ENCODE measurements at regions not wholly inside any gene's neighbourhood (a gene's known extent, or its start where the extent isn't known, plus 50 kb on each side); places are given as distances from the start of the nearest gene placed in this dataset.

- Histone ChIP-seq H3K4me1 (ENCODE audit: insufficient read depth, low read length) (no peaks in the 10 kb centered on the region), H3K27ac (ENCODE audit: low read depth, low read length) (no peak overlapping the region), H3K9ac (ENCODE audit: low read length) (no peak overlapping the region), H3K4me3 (ENCODE audit: low read depth in 1 of 2, low read length in 2 of 2) (no peak overlapping the region), H3K36me3 (ENCODE audit: insufficient read depth, low read length) (no peaks in the 10 kb centered on the region), H3K9me3 (ENCODE audit: low read length) (no peaks in the 10 kb centered on the region), H3K27me3 (ENCODE audit: control insufficient read depth in 1 of 2, insufficient read depth in 2 of 2, low read length in 2 of 2) (no peaks in the 10 kb centered on the region)
Observed at GRCh38 chr1:213826891-213827290, 160.9 kb upstream of the PROX1 start.

- Histone ChIP-seq H3K27ac (ENCODE audit: low read depth, low read length) (no peak overlapping the region), H3K9me3 (ENCODE audit: low read length) (no peaks in the 10 kb centered on the region), H3K4me1 (ENCODE audit: insufficient read depth, low read length) (no peaks in the 10 kb centered on the region), H3K4me3 (ENCODE audit: low read depth in 1 of 2, low read length in 2 of 2) (no peak overlapping the region), H3K36me3 (ENCODE audit: insufficient read depth, low read length) (no peaks in the 10 kb centered on the region), H3K27me3 (ENCODE audit: control insufficient read depth in 1 of 2, insufficient read depth in 2 of 2, low read length in 2 of 2) (no peaks in the 10 kb centered on the region), H3K9ac (ENCODE audit: low read length) (no peak overlapping the region)
Observed at GRCh38 chr1:213828867-213829266, 158.9 kb upstream of the PROX1 start.

GRCh38 chr1:213829780-213830179 is 158.0 kb upstream of the PROX1 start:
- Histone ChIP-seq H3K36me3 (ENCODE audit: insufficient read depth, low read length) (no peaks in the 10 kb centered on the region), H3K4me3 (ENCODE audit: low read depth in 1 of 2, low read length in 2 of 2) (no peak overlapping the region), H3K9me3 (ENCODE audit: low read length) (no peaks in the 10 kb centered on the region), H3K9ac (ENCODE audit: low read length) (no peak overlapping the region), H3K4me1 (ENCODE audit: insufficient read depth, low read length) (no peaks in the 10 kb centered on the region), H3K27me3 (ENCODE audit: control insufficient read depth in 1 of 2, insufficient read depth in 2 of 2, low read length in 2 of 2) (no peaks in the 10 kb centered on the region), H3K27ac (ENCODE audit: low read depth, low read length) (no peak overlapping the region)

GRCh38 chr1:213830371-213830770 is 157.4 kb upstream of the PROX1 start:
- Histone ChIP-seq H3K4me3 (ENCODE audit: low read depth in 1 of 2, low read length in 2 of 2) (no peak overlapping the region), H3K27ac (ENCODE audit: low read depth, low read length) (no peak overlapping the region), H3K9me3 (ENCODE audit: low read length) (no peaks in the 10 kb centered on the region), H3K4me1 (ENCODE audit: insufficient read depth, low read length) (no peaks in the 10 kb centered on the region), H3K27me3 (ENCODE audit: control insufficient read depth in 1 of 2, insufficient read depth in 2 of 2, low read length in 2 of 2) (no peaks in the 10 kb centered on the region), H3K36me3 (ENCODE audit: insufficient read depth, low read length) (no peaks in the 10 kb centered on the region), H3K9ac (ENCODE audit: low read length) (no peak overlapping the region)

GRCh38 chr1:213840575-213840974 is 147.2 kb upstream of the PROX1 start:
- Histone ChIP-seq H3K9me3 (ENCODE audit: low read length) (no peaks in the 10 kb centered on the region), H3K36me3 (ENCODE audit: insufficient read depth, low read length) (no peaks in the 10 kb centered on the region), H3K27ac (ENCODE audit: low read depth, low read length) (no peak overlapping the region), H3K27me3 (ENCODE audit: control insufficient read depth in 1 of 2, insufficient read depth in 2 of 2, low read length in 2 of 2) (no peaks in the 10 kb centered on the region), H3K9ac (ENCODE audit: low read length) (no peak overlapping the region), H3K4me3 (ENCODE audit: low read depth in 1 of 2, low read length in 2 of 2) (no peak overlapping the region), H3K4me1 (ENCODE audit: insufficient read depth, low read length) (no peaks in the 10 kb centered on the region)

- H3K4me1 ChIP-seq (ENCODE audit: insufficient read depth, low read length): no peaks in the 10 kb centered on the region
Observed at GRCh38 chr1:213844632-213845031, 143.1 kb upstream of the PROX1 start.

GRCh38 chr1:213852107-213852506 is 135.7 kb upstream of the PROX1 start:
- Histone ChIP-seq H3K4me3 (ENCODE audit: low read depth in 1 of 2, low read length in 2 of 2) (no peak overlapping the region), H3K27ac (ENCODE audit: low read depth, low read length) (no peak overlapping the region), H3K9me3 (ENCODE audit: low read length) (no peaks in the 10 kb centered on the region), H3K36me3 (ENCODE audit: insufficient read depth, low read length) (no peaks in the 10 kb centered on the region), H3K4me1 (ENCODE audit: insufficient read depth, low read length) (no peaks in the 10 kb centered on the region), H3K27me3 (ENCODE audit: control insufficient read depth in 1 of 2, insufficient read depth in 2 of 2, low read length in 2 of 2) (no peaks in the 10 kb centered on the region), H3K9ac (ENCODE audit: low read length) (no peak overlapping the region)

More at GRCh38 chr1:213844632-213845031, 143.1 kb upstream of the PROX1 start:
- Histone ChIP-seq H3K4me3 (ENCODE audit: low read depth in 1 of 2, low read length in 2 of 2) (no peak overlapping the region), H3K36me3 (ENCODE audit: insufficient read depth, low read length) (no peaks in the 10 kb centered on the region), H3K27me3 (ENCODE audit: control insufficient read depth in 1 of 2, insufficient read depth in 2 of 2, low read length in 2 of 2) (no peaks in the 10 kb centered on the region), H3K9ac (ENCODE audit: low read length) (no peak overlapping the region), H3K9me3 (ENCODE audit: low read length) (no peaks in the 10 kb centered on the region), H3K27ac (ENCODE audit: low read depth, low read length) (no peak overlapping the region)

- Histone ChIP-seq H3K4me1 (ENCODE audit: insufficient read depth, low read length) (no peaks in the 10 kb centered on the region), H3K36me3 (ENCODE audit: insufficient read depth, low read length) (no peaks in the 10 kb centered on the region)
Observed at GRCh38 chr1:213858581-213858980, 129.2 kb upstream of the PROX1 start.

GRCh38 chr1:213861841-213862240 is 125.9 kb upstream of the PROX1 start:
- no peak overlapping the region for H3K27ac ChIP-seq (ENCODE audit: low read depth, low read length)
- H3K4me1 ChIP-seq (ENCODE audit: insufficient read depth, low read length): no peaks in the 10 kb centered on the region
- H3K36me3 ChIP-seq (ENCODE audit: insufficient read depth, low read length): no peaks in the 10 kb centered on the region
- H3K9ac ChIP-seq (ENCODE audit: low read length): no peak overlapping the region
- H3K4me3 ChIP-seq (ENCODE audit: low read depth in 1 of 2, low read length in 2 of 2): no peak overlapping the region
- H3K27me3 ChIP-seq (ENCODE audit: control insufficient read depth in 1 of 2, insufficient read depth in 2 of 2, low read length in 2 of 2): no peaks in the 10 kb centered on the region
- no peaks in the 10 kb centered on the region for H3K9me3 ChIP-seq (ENCODE audit: low read length)

More at GRCh38 chr1:213858581-213858980, 129.2 kb upstream of the PROX1 start:
- Histone ChIP-seq H3K27me3 (ENCODE audit: control insufficient read depth in 1 of 2, insufficient read depth in 2 of 2, low read length in 2 of 2) (no peaks in the 10 kb centered on the region), H3K9me3 (ENCODE audit: low read length) (no peaks in the 10 kb centered on the region), H3K9ac (ENCODE audit: low read length) (no peak overlapping the region), H3K4me3 (ENCODE audit: low read depth in 1 of 2, low read length in 2 of 2) (no peak overlapping the region), H3K27ac (ENCODE audit: low read depth, low read length) (no peak overlapping the region)

- Histone ChIP-seq H3K4me1 (ENCODE audit: insufficient read depth, low read length) (no peaks in the 10 kb centered on the region), H3K27ac (ENCODE audit: low read depth, low read length) (no peak overlapping the region), H3K9ac (ENCODE audit: low read length) (no peak overlapping the region), H3K36me3 (ENCODE audit: insufficient read depth, low read length) (no peaks in the 10 kb centered on the region), H3K4me3 (ENCODE audit: low read depth in 1 of 2, low read length in 2 of 2) (no peak overlapping the region), H3K9me3 (ENCODE audit: low read length) (no peaks in the 10 kb centered on the region), H3K27me3 (ENCODE audit: control insufficient read depth in 1 of 2, insufficient read depth in 2 of 2, low read length in 2 of 2) (no peaks in the 10 kb centered on the region)
Observed at GRCh38 chr1:213864091-213864490, 123.7 kb upstream of the PROX1 start.

GRCh38 chr1:213868482-213868881 is 119.3 kb upstream of the PROX1 start:
- Histone ChIP-seq H3K9ac (ENCODE audit: low read length) (no peak overlapping the region), H3K27ac (ENCODE audit: low read depth, low read length) (no peak overlapping the region), H3K27me3 (ENCODE audit: control insufficient read depth in 1 of 2, insufficient read depth in 2 of 2, low read length in 2 of 2) (no peaks in the 10 kb centered on the region), H3K4me1 (ENCODE audit: insufficient read depth, low read length) (no peaks in the 10 kb centered on the region), H3K36me3 (ENCODE audit: insufficient read depth, low read length) (no peaks in the 10 kb centered on the region), H3K4me3 (ENCODE audit: low read depth in 1 of 2, low read length in 2 of 2) (no peak overlapping the region), H3K9me3 (ENCODE audit: low read length) (no peaks in the 10 kb centered on the region)

GRCh38 chr1:213871179-213871578 is 116.6 kb upstream of the PROX1 start:
- Histone ChIP-seq H3K4me1 (ENCODE audit: insufficient read depth, low read length) (no peaks in the 10 kb centered on the region), H3K36me3 (ENCODE audit: insufficient read depth, low read length) (no peaks in the 10 kb centered on the region), H3K4me3 (ENCODE audit: low read depth in 1 of 2, low read length in 2 of 2) (no peak overlapping the region), H3K27me3 (ENCODE audit: control insufficient read depth in 1 of 2, insufficient read depth in 2 of 2, low read length in 2 of 2) (no peaks in the 10 kb centered on the region), H3K9me3 (ENCODE audit: low read length) (no peaks in the 10 kb centered on the region), H3K9ac (ENCODE audit: low read length) (no peak overlapping the region), H3K27ac (ENCODE audit: low read depth, low read length) (no peak overlapping the region)

Data from muscle layer of colon (tissue), 2 donors.